ENCODE measurements at regions not wholly inside any gene's neighbourhood (a gene's known extent, or its start where the extent isn't known, plus 50 kb on each side); places are given as distances from the start of the nearest gene placed in this dataset.

DNA sequence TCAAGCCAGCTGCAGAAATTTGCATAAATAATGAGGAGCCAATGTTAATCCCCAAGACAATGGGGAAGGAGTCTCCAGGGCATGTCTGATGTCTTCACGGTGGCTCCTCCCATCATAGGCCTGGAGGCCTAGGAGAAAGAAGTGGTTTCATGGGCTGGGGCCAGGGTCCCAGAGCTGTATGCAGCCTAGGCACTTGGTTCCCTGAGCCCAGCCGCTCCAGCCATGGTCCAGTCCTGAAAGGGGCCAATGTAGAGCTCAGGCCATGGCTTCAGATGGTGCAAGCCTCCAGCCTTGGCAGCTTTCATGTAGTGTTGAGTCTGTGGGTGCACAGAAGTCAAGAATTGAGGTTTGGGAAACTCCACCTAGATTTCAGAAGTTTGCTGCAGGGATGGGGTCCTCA lies 628.2 kb upstream of the GRIA3 start:
- Histone ChIP-seq H3K4me1 (replicated peaks in 1 of 2; ENCODE audit: control insufficient read depth in 2 of 2, insufficient read depth in 2 of 2, low read length in 2 of 2) (no peaks in the 10 kb centered on the region), H3K9ac (ENCODE audit: insufficient read depth in 1 of 2, low read depth in 2 of 2, low read length in 2 of 2) (no peak overlapping the region), H3K27ac (ENCODE audit: extremely low read depth, low read depth, low read length) (no peak overlapping the region), H3K79me2 (ENCODE audit: control insufficient read depth, insufficient read depth, low read length) (no peaks in the 10 kb centered on the region), H3K4me3 (no peak overlapping the region), H2AFZ (ENCODE audit: low read depth, low read length) (no peak overlapping the region), H3K36me3 (ENCODE audit: control insufficient read depth, insufficient read depth, low read length) (no peaks in the 10 kb centered on the region), H3K27me3 (ENCODE audit: control insufficient read depth in 2 of 2, insufficient read depth in 2 of 2, low read length in 2 of 2) (no peaks in the 10 kb centered on the region), H3K9me3 (replicated peaks; ENCODE audit: control insufficient read depth, insufficient read depth, low read depth, low read length) (no peaks in the 10 kb centered on the region), H3K4me2 (ENCODE audit: insufficient read depth, low read length) (no peak overlapping the region), H3K9me1 (ENCODE audit: control insufficient read depth, insufficient read depth, low read length) (no peaks in the 10 kb centered on the region), H4K20me1 (replicated peaks; ENCODE audit: control insufficient read depth, insufficient read depth, low read length) (no peaks in the 10 kb centered on the region)
- TF ChIP-seq, protein P1, sequence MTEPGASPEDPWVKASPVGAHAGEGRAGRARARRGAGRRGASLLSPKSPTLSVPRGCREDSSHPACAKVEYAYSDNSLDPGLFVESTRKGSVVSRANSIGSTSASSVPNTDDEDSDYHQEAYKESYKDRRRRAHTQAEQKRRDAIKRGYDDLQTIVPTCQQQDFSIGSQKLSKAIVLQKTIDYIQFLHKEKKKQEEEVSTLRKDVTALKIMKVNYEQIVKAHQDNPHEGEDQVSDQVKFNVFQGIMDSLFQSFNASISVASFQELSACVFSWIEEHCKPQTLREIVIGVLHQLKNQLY (CRISPR knock-in tag; conservative IDR thresholded peaks at IDR 0.05): no peak
- no peak for TF ChIP-seq ZNF551 (CRISPR knock-in tag; IDR thresholded peaks at IDR 0.05)
- TF ChIP-seq, protein P2, sequence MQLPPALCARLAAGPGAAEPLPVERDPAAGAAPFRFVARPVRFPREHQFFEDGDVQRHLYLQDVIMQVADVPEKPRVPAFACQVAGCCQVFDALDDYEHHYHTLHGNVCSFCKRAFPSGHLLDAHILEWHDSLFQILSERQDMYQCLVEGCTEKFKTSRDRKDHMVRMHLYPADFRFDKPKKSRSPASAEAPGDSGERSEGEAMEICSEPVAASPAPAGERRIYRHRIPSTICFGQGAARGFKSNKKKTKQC (CRISPR knock-in tag; IDR thresholded peaks at IDR 0.05): no peak
- TF ChIP-seq ZKSCAN1 (IDR thresholded peaks at IDR 0.05; ENCODE audit: low read depth, low read length): no peak
- TF ChIP-seq, protein P3, sequence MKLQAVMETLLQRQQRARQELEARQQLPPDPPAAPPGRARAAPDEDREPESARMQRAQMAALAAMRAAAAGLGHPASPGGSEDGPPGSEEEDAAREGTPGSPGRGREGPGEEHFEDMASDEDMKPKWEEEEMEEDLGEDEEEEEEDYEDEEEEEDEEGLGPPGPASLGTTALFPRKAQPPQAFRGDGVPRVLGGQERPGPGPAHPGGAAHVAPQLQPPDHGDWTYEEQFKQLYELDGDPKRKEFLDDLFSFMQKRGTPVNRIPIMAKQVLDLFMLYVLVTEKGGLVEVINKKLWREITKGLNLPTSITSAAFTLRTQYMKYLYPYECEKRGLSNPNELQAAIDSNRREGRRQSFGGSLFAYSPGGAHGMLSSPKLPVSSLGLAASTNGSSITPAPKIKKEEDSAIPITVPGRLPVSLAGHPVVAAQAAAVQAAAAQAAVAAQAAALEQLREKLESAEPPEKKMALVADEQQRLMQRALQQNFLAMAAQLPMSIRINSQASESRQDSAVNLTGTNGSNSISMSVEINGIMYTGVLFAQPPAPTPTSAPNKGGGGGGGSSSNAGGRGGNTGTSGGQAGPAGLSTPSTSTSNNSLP (IDR thresholded peaks at IDR 0.05; ENCODE audit: borderline replicate concordance, low read depth, low read length): no peak
- no peak for TF ChIP-seq RFX1 (IDR thresholded peaks at IDR 0.05)
- TF ChIP-seq, protein P4, sequence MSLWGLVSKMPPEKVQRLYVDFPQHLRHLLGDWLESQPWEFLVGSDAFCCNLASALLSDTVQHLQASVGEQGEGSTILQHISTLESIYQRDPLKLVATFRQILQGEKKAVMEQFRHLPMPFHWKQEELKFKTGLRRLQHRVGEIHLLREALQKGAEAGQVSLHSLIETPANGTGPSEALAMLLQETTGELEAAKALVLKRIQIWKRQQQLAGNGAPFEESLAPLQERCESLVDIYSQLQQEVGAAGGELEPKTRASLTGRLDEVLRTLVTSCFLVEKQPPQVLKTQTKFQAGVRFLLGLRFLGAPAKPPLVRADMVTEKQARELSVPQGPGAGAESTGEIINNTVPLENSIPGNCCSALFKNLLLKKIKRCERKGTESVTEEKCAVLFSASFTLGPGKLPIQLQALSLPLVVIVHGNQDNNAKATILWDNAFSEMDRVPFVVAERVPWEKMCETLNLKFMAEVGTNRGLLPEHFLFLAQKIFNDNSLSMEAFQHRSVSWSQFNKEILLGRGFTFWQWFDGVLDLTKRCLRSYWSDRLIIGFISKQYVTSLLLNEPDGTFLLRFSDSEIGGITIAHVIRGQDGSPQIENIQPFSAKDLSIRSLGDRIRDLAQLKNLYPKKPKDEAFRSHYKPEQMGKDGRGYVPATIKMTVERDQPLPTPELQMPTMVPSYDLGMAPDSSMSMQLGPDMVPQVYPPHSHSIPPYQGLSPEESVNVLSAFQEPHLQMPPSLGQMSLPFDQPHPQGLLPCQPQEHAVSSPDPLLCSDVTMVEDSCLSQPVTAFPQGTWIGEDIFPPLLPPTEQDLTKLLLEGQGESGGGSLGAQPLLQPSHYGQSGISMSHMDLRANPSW (CRISPR knock-in tag; IDR thresholded peaks at IDR 0.05): no peak
- no peak for TF ChIP-seq COPS2 (conservative IDR thresholded peaks at IDR 0.05)
- no peak for ATAC-seq
- no peak for FAIRE-seq
- 0% methylated on average over 1 of the region's 2 CpGs for WGBS (ENCODE audit: insufficient coverage, low coverage, missing lambda C conversion rate)
- ChIA-PET POLR2A (no interaction called here), CTCF (ENCODE audit: low intra/inter-chr PET ratio) (no interaction called here)
- in situ Hi-C loops (cut with MboI) (no loop called here), intact Hi-C loops (cut with micrococcal nuclease) (no loop called here)
- no TSS peak for BruUV-seq (replicated peaks)
- no peak for DNase-seq (ENCODE audit: extremely low read depth in 1 of 4, low spot score in 3 of 4)

All from K562 (cell line).